Activated CD8-positive, alpha-beta memory T cell treated with anti-CD3 and anti-CD28 coated beads for 1 hour (primary cell): ENCODE measurements at regions not wholly inside any gene's neighbourhood (a gene's known extent, or its start where the extent isn't known, plus 50 kb on each side); places are given as distances from the start of the nearest gene placed in this dataset.
A peak's percentile ranks its signal among the peaks of the same experiment; 100 is the strongest.

Source experiments
- DNase-seq, 2 donors: peaks; one replicate each; pipeline ENCODE4 v3.0.0-alpha.2; 2020; ENCODE audit warnings: low read depth in 1 of 2; ENCODE audit errors: extremely low read depth in 1 of 2

DNA sequence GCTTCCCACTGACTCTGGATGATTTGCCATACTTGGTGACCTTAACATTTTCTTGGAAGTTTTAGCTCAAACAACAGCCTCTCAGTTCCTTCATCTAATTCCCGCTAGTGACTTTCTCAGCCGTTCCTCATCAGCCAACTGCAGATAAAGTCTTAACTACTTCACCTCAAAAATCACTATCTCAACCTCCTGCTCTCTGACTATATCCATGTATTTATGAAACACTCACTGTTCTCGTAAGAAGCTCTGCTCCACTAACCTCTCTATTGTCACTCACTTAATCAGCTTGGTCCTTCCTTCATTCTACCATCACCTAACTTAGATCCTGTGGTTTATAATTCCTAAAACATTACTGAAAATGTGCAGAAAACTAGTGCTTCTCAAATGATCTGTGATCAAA is 1551.6 kb downstream of the MRPL39 start:
- DNase-seq: no peak

DNA sequence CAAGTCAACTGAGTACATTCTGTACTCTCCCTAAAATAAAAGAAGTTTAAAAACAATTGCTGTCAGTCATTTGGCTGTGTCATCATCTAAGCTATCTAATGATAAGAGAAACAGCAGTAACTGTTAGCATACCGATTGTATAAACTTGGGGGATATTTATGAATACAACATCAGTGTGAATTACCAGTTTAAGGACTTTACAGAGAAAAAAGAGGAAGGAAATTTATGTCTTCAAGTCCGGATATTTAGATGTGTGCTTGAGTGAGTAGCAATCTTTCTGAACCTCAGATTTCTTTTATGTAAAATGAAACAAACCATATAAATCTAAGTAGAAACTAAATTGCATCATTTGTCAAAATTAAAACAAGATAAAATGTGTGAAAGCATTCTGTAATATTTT is 1557.0 kb downstream of the MRPL39 start:
- no peak for DNase-seq

GRCh38 chr21:24046829-24047443 is 1560.3 kb downstream of the MRPL39 start:
- no peak for DNase-seq

- DNase-seq: no peak
Observed at GRCh38 chr21:24045775-24046215, 1561.5 kb downstream of the MRPL39 start.

- DNase-seq: no peak
Observed at GRCh38 chr21:24045373-24045772, 1561.9 kb downstream of the MRPL39 start.

DNA sequence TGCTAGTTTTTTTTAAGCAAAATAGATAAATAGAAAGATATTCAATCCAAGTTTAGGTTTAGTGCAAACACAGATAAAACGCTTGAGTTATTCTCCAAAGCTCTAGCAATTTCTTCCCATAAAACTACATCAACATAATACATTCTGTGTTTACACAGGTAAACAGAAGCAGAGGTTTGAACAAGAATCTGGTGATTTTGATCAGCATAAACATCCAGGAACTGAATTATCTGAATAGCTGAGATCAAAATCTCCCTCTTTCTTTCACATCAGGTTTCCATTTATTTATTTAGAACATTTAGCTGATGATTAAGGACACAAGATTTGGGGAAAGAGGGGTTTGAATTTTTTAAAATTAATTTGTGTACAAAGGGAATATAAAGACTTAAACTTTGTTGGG is 1564.6 kb downstream of the MRPL39 start:
- no peak for DNase-seq

DNA sequence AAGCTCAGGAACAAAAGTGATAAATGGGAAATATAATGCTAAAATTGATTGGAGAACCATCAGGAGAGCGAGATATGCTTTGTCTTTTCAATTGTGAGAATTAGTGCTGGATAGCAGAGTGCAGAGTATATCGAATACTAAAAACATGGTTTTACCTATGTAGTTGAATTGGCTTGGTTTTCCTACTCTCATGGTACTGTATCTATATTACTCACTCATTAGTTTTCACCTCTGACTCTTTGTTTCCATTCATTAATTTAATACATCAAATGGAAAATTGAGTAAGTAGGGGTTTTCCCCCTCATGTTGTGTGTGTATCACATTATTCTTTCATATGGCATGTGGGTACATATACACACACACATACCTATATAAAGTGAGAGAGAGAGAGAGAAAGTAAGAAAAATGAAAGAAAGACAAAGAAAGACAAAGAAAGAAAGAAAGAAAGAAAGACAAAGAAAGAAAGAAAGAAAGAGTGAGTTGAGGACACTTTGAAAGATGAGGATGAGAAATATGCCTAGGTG is 1574.5 kb downstream of the MRPL39 start:
- no peak for DNase-seq

- DNase-seq: no peak
Observed at GRCh38 chr21:24027396-24027795, 1579.9 kb downstream of the MRPL39 start.

DNA sequence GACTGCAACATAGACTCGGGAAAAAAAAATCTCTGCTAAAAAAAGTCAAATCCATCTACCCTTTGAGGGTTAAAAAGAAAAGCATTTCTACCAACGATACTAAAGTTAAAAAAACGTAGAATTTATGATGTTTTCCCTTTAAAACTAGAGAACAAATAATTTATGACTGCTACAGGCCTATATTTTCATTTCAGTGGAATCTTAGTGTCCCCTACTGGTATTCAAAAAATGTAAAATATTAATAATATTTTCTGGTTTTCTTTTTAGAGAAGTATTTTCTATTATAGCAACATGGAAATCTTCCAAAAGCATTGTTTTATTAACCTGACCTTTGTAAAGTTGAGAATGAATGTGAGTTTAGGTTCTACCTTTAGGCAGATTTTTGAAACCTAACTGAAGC is 1582.2 kb downstream of the MRPL39 start:
- no peak for DNase-seq

DNA sequence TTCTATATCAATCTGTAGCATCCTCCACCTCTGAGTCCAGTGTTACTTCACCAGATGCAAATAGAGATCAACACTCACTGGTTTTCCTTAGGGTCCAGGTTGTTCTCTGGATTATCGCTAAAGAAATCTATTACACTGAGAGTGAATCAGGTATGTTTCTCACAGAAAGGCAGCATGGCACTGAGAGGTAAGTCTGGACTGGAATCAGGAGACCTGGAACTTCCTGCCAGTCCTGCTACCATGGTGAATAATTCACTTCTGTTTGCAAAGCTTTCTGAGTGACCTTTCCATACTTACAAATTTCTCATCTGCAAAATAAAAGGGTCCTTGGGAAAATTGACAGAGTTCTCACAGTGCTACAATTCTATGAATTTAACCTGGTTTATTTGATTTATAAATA is 1583.3 kb downstream of the MRPL39 start:
- DNase-seq: no peak

DNA sequence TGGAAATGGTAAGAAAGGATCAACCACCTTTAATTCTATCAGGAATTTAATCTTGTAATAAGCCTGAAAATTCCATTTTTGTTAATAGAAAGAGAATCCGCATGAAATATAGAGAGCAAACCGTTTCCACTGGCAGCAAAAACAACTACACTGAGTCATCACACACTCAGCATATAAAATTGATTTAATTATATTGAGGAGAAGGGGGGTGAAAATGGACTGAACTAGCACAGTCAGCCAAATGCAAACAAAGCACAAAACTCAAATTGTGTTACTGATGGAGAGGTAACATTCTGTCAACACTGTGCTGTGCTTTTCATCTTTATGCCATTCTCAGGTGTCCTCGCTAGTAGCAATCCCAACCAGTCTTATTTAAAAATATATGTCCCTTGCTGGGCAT is 1583.9 kb downstream of the MRPL39 start:
- no peak for DNase-seq

DNA sequence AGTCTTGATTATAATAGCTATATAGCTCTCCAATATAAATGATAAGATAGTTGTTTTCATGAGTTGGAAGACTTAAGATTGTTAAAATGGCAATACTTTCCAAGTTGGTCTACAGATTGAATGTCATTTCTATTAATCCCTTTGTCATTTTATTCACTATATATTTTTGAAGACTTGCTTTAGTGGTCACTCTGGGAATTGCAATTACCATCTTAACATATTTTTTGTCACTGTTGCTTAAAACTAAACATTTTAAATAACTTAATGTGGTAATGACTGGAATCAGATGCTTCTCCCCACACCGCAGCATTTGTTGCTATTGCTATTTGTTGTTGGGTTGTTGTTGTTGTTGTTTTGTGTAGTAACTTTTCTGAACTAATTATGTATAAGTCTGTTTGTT is 1592.9 kb downstream of the MRPL39 start:
- DNase-seq: no peak

DNA sequence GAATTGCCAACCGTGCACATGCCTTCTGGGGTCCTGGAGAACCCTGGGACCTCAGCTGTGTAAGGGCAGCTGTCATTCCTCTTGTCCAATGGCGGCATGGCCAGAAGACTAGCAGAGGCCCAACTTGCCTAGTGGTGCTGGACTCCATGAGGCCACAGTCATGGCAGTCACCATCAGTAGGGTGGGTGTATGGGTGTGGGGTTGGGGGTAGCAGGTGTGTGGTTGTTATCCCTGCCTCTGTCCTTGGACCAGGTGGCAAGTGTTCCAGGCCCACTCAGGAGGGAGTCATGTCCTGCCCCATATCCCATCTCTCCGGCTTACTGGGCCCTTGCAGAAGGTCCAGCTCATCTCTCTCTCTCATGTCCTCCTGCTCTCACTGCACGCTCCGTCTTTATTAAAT is 1596.2 kb downstream of the MRPL39 start:
- no peak for DNase-seq

GRCh38 chr21:24007592-24007991 is 1599.7 kb downstream of the MRPL39 start:
- DNase-seq: no peak

- DNase-seq: no peak
Observed at GRCh38 chr21:23986987-23987386, 1620.3 kb downstream of the MRPL39 start.

- no peak for DNase-seq
Observed at GRCh38 chr21:23986214-23986613, 1621.1 kb downstream of the MRPL39 start.

DNA sequence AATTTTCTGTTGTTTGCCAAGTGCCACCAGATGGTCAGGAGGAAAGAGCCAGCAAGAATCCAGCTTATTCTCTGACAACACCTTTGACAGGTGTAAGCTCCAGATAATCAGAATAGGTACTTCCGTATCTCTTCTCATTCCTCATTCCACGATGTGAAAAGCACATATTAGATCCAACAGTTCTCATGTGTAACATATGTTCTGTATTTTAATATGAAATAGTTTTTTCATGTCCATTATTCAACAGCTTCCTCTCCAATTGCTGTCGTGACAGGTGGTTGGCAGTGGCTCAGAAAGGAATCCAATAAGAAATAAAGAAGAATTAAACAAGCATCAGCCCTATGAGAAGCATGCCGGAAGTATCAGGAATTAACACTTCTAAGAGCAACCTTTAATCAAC is 1624.7 kb downstream of the MRPL39 start:
- DNase-seq: no peak

GRCh38 chr21:23977971-23978370 is 1629.3 kb downstream of the MRPL39 start:
- DNase-seq: no peak

DNA sequence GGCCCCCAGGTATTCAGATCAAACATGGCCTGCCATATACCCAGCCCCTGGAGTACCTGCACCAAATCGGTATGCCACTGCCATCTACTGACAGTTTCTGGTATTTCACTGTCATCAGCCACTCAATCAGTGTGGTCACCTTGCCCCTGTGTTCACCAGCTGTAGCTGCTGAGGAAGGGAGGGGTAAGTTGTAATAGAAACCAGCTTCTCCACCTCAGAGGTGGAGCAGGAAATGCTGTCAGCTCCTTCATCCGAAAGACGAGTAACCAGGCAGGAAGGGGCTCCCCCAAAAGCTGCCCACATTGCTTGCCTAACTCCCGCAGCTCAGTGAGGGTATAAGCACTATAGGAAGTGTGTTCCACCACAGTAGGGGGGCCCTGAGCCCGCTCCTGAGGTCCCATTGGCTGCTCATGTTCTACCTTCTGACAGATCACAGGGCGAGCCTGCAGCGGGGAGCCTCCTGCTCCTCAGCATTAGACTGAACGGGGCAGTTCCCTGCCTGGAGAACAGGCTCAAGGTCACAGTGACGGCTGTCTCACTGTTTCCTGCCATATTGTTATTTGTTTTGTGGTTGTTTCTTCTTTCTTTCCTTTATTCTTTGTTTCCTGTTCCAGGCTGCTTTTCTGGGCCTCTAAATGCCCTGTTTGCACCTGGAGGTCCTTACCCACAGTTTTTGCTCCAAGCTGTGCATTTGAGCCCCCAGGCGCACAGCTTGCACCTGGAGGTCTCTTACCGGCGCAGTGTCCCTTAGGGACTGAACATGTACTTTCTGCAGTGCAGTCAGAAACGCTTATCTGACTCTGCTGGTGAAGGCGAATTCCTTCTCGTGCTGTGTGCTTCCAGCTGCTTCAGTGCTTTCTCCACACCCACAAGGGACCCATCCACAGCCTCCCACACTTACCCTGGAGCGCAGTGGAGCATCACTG is 1638.3 kb downstream of the MRPL39 start:
- peak; percentile 24 to 40 for DNase-seq

DNA sequence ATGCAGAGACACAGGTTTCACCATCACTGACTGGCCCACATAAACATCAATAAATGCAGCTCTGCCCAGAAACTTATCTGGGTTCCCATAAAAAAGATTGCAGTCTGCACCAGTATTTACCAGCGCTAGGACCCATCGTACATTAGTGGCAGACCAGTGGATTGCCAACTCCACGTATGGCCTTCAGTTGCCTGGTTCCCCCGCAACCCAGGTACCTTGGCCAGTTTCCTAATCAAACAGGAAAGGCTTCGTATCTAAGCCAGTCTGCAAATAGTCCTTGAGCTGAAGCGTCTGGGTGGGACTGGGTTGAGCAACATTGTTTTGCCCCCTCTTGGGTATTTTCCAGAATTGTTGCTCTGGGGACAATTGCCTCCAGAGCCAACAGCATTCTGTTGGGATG is 1639.3 kb downstream of the MRPL39 start:
- DNase-seq: no peak

DNA sequence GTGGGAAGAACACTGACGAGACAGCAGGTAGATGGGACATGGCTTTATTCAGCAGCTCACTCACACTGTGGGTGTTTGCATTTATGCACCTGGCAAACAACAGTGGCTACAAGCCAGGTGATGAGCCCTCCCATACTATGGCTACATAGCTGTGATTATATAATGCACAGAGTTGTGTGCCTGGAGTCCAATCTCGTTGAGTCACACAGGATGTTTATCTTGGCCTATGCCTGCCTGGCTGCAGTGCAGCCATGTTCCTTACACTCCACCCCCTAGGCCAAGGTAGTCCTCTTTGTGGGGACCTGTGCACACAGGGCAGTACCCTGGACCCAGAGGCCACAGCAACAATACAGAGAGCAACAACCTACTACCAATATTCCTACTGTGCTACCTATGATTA is 1643.8 kb downstream of the MRPL39 start:
- no peak for DNase-seq

DNA sequence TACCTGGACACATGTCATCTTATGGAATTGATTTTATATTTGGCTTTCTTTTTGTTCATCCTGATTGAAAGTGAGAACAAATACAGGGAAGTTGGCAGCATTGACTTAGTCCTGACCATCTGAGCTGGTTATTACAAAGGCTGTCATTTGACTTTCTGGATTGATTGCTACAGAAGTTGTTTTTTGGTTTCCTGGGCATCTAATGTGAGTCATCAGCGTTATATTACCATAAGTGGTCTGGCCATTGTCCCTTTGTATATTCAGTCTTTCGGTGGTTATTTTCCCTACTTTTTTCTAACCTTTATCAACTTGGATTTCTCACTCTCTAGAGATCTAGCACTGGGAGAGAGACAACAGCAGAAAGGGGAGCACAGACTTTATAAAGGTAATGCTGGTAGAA is 1646.5 kb downstream of the MRPL39 start:
- no peak for DNase-seq
